Sigmoid colon (tissue), 6 donors: ENCODE measurements at regions not wholly inside any gene's neighbourhood (a gene's known extent, or its start where the extent isn't known, plus 50 kb on each side); places are given as distances from the start of the nearest gene placed in this dataset.

Source experiments
- DNase-seq: peaks from one replicate; pipeline ENCODE4 v3.0.0-alpha.2; 2019
- H3K27ac ChIP-seq, 4 donors: fragments of 200-600 bp; sonication (generic); one replicate each; pipeline ENCODE4 v1.5.1; 2016 to 2019; ENCODE audit warnings: mild to moderate bottlenecking in 1 of 4
- H3K27me3 ChIP-seq, 3 donors: fragments of 200-600 bp; sonication (generic); one replicate each; pipeline ENCODE4 v1.5.1; 2019; ENCODE audit warnings: mild to moderate bottlenecking in 1 of 3
- H3K36me3 ChIP-seq, 4 donors: fragments of 200-600 bp; sonication (generic); one replicate each; pipeline ENCODE4 v1.5.1; 2016 to 2019
- H3K4me1 ChIP-seq, 4 donors: fragments of 200-600 bp; sonication (generic); one replicate each; pipeline ENCODE4 v1.5.1; 2017 to 2019
- H3K4me3 ChIP-seq, 4 donors: fragments of 200-600 bp; sonication (generic); one replicate each; pipeline ENCODE4 v1.5.1; 2017 to 2019; ENCODE audit warnings: mild to moderate bottlenecking in 2 of 4, moderate library complexity in 1 of 4
- H3K9me3 ChIP-seq, 4 donors: fragments of 200-600 bp in 3 of 4; sonication (generic) in 3 of 4; one replicate each; pipeline versions ENCODE4 v1.5.1 to v1.6.1; 2013 to 2019
- EP300 ChIP-seq, 4 donors: sonication (generic); formaldehyde crosslinking; IDR thresholded peaks; one replicate each; pipeline ENCODE4 v1.6.1; 2017; ENCODE audit warnings: antibody characterized with exemption in 4 of 4
- POLR2A ChIP-seq, 2 donors: fragments of 450-650 bp; IDR thresholded peaks; one replicate each; pipeline ENCODE4 v1.6.1; 2016; ENCODE audit warnings: antibody characterized with exemption in 2 of 2, mild to moderate bottlenecking in 2 of 2, moderate library complexity in 2 of 2
- POLR2AphosphoS5 ChIP-seq, 4 donors: sonication (generic); formaldehyde crosslinking; IDR thresholded peaks; one replicate each; pipeline ENCODE4 v1.6.1; 2017; ENCODE audit warnings: antibody characterized with exemption in 4 of 4
- WGBS, 2 donors: extraction: QIAGEN DNeasy Blood & Tissue Kit; methylation state at CpG; one replicate each; pipeline ENCODE4 v1.1.7; 2013; 5-methylcytosine and 5-hydroxymethylcytosine counted together
- intact Hi-C: fragments of 100-400 bp; cut with DNase I; formaldehyde crosslinking; loops from one replicate; pipeline ENCODE4 v1.15.1; 2023
- TF ChIP-seq, protein P1 (sequence below), 4 experiments: fragments of 450-650 bp in 3 of 4; fragments of 200-600 bp in 1 of 4; IDR thresholded peaks; one replicate each; pipeline ENCODE4 v1.5.1; 2016 to 2019; ENCODE audit warnings: antibody characterized with exemption in 4 of 4, mild to moderate bottlenecking in 3 of 4, moderate library complexity in 2 of 4
- donor health status: healthy with polysubstance abuse.
- donor health status: healthy.

GRCh38 chr12:97616946-97617345 lies 154.3 kb downstream of the RMST start:
- no peaks in the 10 kb centered on the region for H3K27me3 ChIP-seq
- H3K9me3 ChIP-seq = no peaks in the 10 kb centered on the region
- intact Hi-C loops = no loop called here
- no peak for DNase-seq
- TF ChIP-seq POLR2AphosphoS5 (IDR thresholded peaks at IDR 0.05) = no peak
- H3K36me3 ChIP-seq = no peaks in the 10 kb centered on the region
- no peak overlapping the region for H3K27ac ChIP-seq
- H3K4me3 ChIP-seq = no peak overlapping the region
- no peaks in the 10 kb centered on the region for H3K4me1 ChIP-seq
- WGBS, 2 donors = 92 to 96% methylated on average over 4 of the region's 4 CpGs

GRCh38 chr12:97628962-97629361 lies 166.4 kb downstream of the RMST start:
- no peak for TF ChIP-seq POLR2AphosphoS5 (IDR thresholded peaks at IDR 0.05)
- TF ChIP-seq, protein P1, sequence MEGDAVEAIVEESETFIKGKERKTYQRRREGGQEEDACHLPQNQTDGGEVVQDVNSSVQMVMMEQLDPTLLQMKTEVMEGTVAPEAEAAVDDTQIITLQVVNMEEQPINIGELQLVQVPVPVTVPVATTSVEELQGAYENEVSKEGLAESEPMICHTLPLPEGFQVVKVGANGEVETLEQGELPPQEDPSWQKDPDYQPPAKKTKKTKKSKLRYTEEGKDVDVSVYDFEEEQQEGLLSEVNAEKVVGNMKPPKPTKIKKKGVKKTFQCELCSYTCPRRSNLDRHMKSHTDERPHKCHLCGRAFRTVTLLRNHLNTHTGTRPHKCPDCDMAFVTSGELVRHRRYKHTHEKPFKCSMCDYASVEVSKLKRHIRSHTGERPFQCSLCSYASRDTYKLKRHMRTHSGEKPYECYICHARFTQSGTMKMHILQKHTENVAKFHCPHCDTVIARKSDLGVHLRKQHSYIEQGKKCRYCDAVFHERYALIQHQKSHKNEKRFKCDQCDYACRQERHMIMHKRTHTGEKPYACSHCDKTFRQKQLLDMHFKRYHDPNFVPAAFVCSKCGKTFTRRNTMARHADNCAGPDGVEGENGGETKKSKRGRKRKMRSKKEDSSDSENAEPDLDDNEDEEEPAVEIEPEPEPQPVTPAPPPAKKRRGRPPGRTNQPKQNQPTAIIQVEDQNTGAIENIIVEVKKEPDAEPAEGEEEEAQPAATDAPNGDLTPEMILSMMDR (IDR thresholded peaks at IDR 0.05) = no peak
- no peak for TF ChIP-seq EP300 (IDR thresholded peaks at IDR 0.05)
- no peak for TF ChIP-seq POLR2A (IDR thresholded peaks at IDR 0.05)
- no peaks in the 10 kb centered on the region for H3K9me3 ChIP-seq
- no peak overlapping the region for H3K27ac ChIP-seq
- no peaks in the 10 kb centered on the region for H3K27me3 ChIP-seq
- no peak for DNase-seq
- H3K36me3 ChIP-seq = no peaks in the 10 kb centered on the region
- intact Hi-C loops = no loop called here
- H3K4me1 ChIP-seq = peaks cover 0 to 10% (median 0%) of the 10 kb centered on the region in 4 donors
- H3K4me3 ChIP-seq = no peak overlapping the region

DNA sequence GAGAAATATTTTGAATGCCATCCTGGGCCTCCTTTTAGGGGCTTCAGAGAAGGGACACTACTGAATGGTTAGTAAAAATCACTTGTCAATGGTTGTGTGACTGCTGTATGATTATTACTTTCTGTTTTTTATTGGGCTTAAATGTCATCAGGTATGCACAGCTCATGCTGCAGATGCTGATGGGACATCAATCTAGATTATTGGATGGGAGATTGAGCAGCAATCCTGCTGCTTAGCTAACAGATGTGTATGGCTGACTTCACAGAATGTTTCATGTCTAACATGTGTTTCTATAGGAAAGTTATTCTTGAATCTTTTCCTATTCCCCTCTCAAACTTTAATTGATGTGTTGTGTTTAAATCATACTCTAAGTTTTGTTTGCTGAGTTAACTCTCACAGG lies 166.8 kb downstream of the RMST start:
- TF ChIP-seq, protein P1 (IDR thresholded peaks at IDR 0.05) = no peak
- TF ChIP-seq POLR2AphosphoS5 (IDR thresholded peaks at IDR 0.05) = no peak
- TF ChIP-seq POLR2A (IDR thresholded peaks at IDR 0.05) = no peak
- TF ChIP-seq EP300 (IDR thresholded peaks at IDR 0.05) = no peak
- no peaks in the 10 kb centered on the region for H3K9me3 ChIP-seq
- H3K27ac ChIP-seq = no peak overlapping the region
- no peak overlapping the region for H3K4me3 ChIP-seq
- intact Hi-C loops = no loop called here
- H3K27me3 ChIP-seq = no peaks in the 10 kb centered on the region
- H3K36me3 ChIP-seq = no peaks in the 10 kb centered on the region
- H3K4me1 ChIP-seq = peaks cover 0 to 10% (median 0%) of the 10 kb centered on the region in 4 donors
- no peak for DNase-seq

GRCh38 chr12:97630356-97630755 lies 167.8 kb downstream of the RMST start:
- intact Hi-C loops = no loop called here
- no peaks in the 10 kb centered on the region for H3K27me3 ChIP-seq

GRCh38 chr12:97630875-97631274 lies 168.3 kb downstream of the RMST start:
- Histone ChIP-seq H3K27me3 (no peaks in the 10 kb centered on the region), H3K36me3 (no peaks in the 10 kb centered on the region), H3K4me1 (peaks cover 0 to 10% (median 0%) of the 10 kb centered on the region in 4 donors), H3K4me3 (no peak overlapping the region), H3K9me3 (no peaks in the 10 kb centered on the region), H3K27ac (no peak overlapping the region)
- no peak for DNase-seq
- TF ChIP-seq, protein P1 (IDR thresholded peaks at IDR 0.05) = no peak
- TF ChIP-seq EP300 (IDR thresholded peaks at IDR 0.05) (no peak), POLR2AphosphoS5 (IDR thresholded peaks at IDR 0.05) (no peak), POLR2A (IDR thresholded peaks at IDR 0.05) (no peak)
- 59 to 61% methylated on average over 4 of the region's 4 CpGs for whole genome bisulfite sequencing, 2 donors
- intact Hi-C loops = no loop called here

More at GRCh38 chr12:97630356-97630755, 167.8 kb downstream of the RMST start:
- TF ChIP-seq EP300 (IDR thresholded peaks at IDR 0.05) = no peak
- TF ChIP-seq, protein P1 (IDR thresholded peaks at IDR 0.05) = no peak
- no peak for TF ChIP-seq POLR2A (IDR thresholded peaks at IDR 0.05)
- no peak for TF ChIP-seq POLR2AphosphoS5 (IDR thresholded peaks at IDR 0.05)
- Histone ChIP-seq H3K9me3 (no peaks in the 10 kb centered on the region), H3K36me3 (no peaks in the 10 kb centered on the region), H3K27ac (no peak overlapping the region), H3K4me1 (peaks cover 0 to 10% (median 0%) of the 10 kb centered on the region in 4 donors), H3K4me3 (no peak overlapping the region)
- 89 to 94% methylated on average over 2 of the region's 2 CpGs for WGBS, 2 donors
- DNase-seq = no peak
